ENCODE measurements at regions not wholly inside any gene's neighbourhood (a gene's known extent, or its start where the extent isn't known, plus 50 kb on each side); places are given as distances from the start of the nearest gene placed in this dataset.
"Not testable (repeated sequence)": the region's sequence is repeated elsewhere in the genome, so short reads cannot be mapped to it uniquely, and the experiment has no call there.

- TF ChIP-seq CTCF (conservative IDR thresholded peaks at IDR 0.05); ZFX (IDR thresholded peaks at IDR 0.05): not testable (repeated sequence)
These were observed 79.8 kb downstream of the LGALS9B start for GRCh38 chr17:20387549-20387948.

Data from C4-2B (cell line).